PFSK-1 (cell line): ENCODE measurements at regions not wholly inside any gene's neighbourhood (a gene's known extent, or its start where the extent isn't known, plus 50 kb on each side); places are given as distances from the start of the nearest gene placed in this dataset.

Experiments used
- FOXP2 ChIP-seq: optimal IDR thresholded peaks from 2 replicates; pipeline ENCODE3; 2011; ENCODE audit warnings: borderline replicate concordance, control low read depth, inconsistent platforms; ENCODE audit not compliant: insufficient read depth; ENCODE audit errors: extremely low read length, extremely low read depth
- POLR2AphosphoS5 ChIP-seq: IDR thresholded peaks from 2 replicates; pipeline ENCODE4 v1.6.1; 2012; ENCODE audit warnings: low read depth, mild to moderate bottlenecking, control low read depth, low read length, moderate library complexity
- SIN3A ChIP-seq: IDR thresholded peaks from 2 replicates; pipeline ENCODE4 v1.6.1; 2012; ENCODE audit warnings: mild to moderate bottlenecking, low read length, moderate library complexity, borderline replicate concordance; ENCODE audit not compliant: insufficient read depth
- TAF1 ChIP-seq: IDR thresholded peaks from 2 replicates; pipeline ENCODE4 v1.6.1; 2012; ENCODE audit warnings: low read length, control low read depth, borderline replicate concordance; ENCODE audit not compliant: insufficient read depth
- TF ChIP-seq, protein P1 (sequence below), 2 experiments: IDR thresholded peaks; 2 replicates each; pipeline versions ENCODE4 v1.6.1 to v1.8.0; 2011 to 2012; ENCODE audit warnings: low read depth in 2 of 2, low read length in 2 of 2, control low read depth in 1 of 2, inconsistent platforms in 1 of 2, mild to moderate bottlenecking in 1 of 2, moderate library complexity in 1 of 2; ENCODE audit not compliant: insufficient read depth in 1 of 2

DNA sequence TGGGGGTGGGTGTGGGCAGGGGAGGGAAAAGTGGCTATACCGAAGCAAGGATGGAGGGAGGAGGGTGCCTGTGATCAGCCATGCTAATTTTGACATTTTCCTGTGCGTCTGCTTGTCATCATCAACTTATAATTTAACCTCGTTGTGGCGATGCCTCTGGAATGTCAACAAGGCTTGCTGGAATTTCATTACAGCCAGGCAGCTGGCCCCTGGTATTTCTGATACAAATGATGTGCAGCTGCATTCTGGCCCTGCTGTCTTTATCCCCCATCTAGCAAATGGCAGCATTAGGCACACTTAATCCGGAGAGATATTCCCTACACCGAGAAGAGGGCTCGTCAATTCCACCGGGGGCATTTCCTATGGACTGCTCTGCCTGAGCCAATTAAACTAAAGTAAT is 278.3 kb upstream of the CCL2 start:
- TF ChIP-seq, protein P1, sequence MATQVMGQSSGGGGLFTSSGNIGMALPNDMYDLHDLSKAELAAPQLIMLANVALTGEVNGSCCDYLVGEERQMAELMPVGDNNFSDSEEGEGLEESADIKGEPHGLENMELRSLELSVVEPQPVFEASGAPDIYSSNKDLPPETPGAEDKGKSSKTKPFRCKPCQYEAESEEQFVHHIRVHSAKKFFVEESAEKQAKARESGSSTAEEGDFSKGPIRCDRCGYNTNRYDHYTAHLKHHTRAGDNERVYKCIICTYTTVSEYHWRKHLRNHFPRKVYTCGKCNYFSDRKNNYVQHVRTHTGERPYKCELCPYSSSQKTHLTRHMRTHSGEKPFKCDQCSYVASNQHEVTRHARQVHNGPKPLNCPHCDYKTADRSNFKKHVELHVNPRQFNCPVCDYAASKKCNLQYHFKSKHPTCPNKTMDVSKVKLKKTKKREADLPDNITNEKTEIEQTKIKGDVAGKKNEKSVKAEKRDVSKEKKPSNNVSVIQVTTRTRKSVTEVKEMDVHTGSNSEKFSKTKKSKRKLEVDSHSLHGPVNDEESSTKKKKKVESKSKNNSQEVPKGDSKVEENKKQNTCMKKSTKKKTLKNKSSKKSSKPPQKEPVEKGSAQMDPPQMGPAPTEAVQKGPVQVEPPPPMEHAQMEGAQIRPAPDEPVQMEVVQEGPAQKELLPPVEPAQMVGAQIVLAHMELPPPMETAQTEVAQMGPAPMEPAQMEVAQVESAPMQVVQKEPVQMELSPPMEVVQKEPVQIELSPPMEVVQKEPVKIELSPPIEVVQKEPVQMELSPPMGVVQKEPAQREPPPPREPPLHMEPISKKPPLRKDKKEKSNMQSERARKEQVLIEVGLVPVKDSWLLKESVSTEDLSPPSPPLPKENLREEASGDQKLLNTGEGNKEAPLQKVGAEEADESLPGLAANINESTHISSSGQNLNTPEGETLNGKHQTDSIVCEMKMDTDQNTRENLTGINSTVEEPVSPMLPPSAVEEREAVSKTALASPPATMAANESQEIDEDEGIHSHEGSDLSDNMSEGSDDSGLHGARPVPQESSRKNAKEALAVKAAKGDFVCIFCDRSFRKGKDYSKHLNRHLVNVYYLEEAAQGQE (IDR thresholded peaks at IDR 0.05; ENCODE audit: insufficient read depth in 1 of 2, low read depth in 2 of 2, low read length in 2 of 2) = no peak
- TF ChIP-seq POLR2AphosphoS5 (no peak), TAF1 (no peak), FOXP2 (no peak), SIN3A (no peak)

DNA sequence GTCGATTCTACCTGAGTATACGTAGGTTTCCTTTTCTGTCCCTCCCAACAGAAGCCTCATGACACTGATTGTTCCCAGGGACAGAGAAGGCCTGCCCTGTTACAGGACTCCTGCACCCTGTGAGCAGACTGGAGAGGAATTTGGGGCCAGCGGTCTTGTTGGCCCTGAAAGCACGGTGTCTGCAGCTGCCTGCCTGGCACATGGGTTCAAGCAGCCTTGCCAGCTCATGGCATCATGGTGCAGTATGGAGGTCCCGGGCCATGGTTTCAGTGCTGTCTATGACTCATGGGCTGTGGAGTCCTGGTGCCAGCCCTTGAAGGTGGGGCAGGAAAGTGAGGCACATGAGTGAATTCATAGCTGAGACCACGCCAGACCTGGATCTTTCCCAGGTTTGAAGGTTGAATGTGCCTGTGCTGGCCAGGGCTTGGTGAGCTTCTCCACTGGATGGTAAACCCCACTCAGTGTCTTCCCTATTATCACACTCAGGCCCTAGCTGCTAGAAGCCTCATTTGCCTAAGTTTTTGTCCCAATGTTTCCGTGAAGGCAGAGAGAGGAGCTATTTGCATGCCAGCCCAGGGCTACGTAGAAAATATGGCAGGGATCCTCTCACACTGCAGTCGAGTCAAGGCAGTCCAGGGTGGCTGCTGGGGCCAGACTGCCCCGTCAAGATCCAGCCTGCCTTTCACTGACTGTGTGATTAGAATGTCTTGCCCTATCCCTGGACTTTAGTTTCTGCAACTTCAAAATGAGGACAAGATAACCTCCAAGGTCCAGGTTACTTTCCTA is 277.2 kb upstream of the CCL2 start:
- TF ChIP-seq FOXP2 (no peak), TAF1 (no peak)
- TF ChIP-seq, protein P1 (IDR thresholded peaks at IDR 0.05; ENCODE audit: insufficient read depth in 1 of 2, low read depth in 2 of 2, low read length in 2 of 2) = no peak

DNA sequence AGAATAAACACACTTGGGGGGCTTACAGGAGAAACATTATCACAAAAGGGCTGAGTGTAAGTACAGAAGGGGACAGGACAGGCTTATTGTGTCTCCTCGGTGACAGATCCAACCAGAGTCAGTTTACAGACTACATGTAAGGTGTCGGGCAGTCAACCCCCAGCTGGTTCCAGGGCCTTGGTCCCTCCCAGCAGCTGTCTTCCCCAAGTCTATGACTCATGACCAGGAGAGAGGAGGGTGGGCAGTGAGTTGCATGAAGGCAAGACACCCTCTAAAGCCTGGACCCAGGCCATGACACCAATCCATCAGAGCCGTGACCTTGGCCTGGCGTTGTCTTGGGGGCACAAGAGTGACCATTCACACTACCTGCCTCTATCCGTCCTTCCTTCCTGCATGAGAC is 276.2 kb upstream of the CCL2 start:
- no peak for TF ChIP-seq SIN3A
- no peak for TF ChIP-seq FOXP2
- TF ChIP-seq TAF1 = no peak
- no peak for TF ChIP-seq POLR2AphosphoS5
- TF ChIP-seq, protein P1 (IDR thresholded peaks at IDR 0.05; ENCODE audit: insufficient read depth in 1 of 2, low read depth in 2 of 2, low read length in 2 of 2) = no peak

DNA sequence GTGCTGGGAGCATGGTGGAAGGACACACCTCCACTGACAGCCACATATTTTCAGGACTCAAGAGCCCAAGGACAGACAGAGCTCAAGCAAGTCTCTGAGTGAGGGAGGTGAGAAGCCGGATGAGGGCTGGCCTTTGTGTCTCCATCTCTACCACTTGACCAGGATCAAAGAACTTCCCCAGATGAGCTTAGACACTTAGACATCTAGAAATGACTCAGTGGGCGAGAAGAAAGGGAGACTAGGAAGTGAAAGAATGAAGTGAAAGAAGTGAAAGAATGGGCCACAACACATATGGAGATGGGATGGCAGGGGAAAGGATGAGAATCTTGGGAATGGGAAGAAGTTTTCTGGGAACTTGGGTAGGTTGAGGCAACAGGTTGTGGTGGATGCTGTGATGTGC is 274.9 kb upstream of the CCL2 start:
- no peak for TF ChIP-seq FOXP2
- TF ChIP-seq TAF1 = no peak
- TF ChIP-seq, protein P1 (IDR thresholded peaks at IDR 0.05; ENCODE audit: insufficient read depth in 1 of 2, low read depth in 2 of 2, low read length in 2 of 2) = no peak
- no peak for TF ChIP-seq POLR2AphosphoS5
- TF ChIP-seq SIN3A = no peak
